IMR-90 (cell line): ENCODE measurements at regions not wholly inside any gene's neighbourhood (a gene's known extent, or its start where the extent isn't known, plus 50 kb on each side); places are given as distances from the start of the nearest gene placed in this dataset.

Source experiments
- ATAC-seq: fragments of 200-7000 bp; cut with Tn5 transposase; 2 replicates; pipeline ENCODE4 v1.9.1; 2020; ENCODE audit warnings: low read depth, mild to moderate bottlenecking, moderate library complexity
- BruUV-seq: library from RNA; stranded (reverse); fragments of 400-500 nt; replicated peaks from 2 replicates; lab custom pipeline; 2021; lab: Mats Ljungman, UMichigan
- CTCF ChIA-PET: fragments of 300-600 bp; formaldehyde crosslinking; extraction: SDS; loops from one replicate; lab custom pipeline; 2021; ENCODE audit warnings: antibody characterized with exemption; lab: Yijun Ruan, JAX
- POLR2A ChIA-PET: fragments of 300-600 bp; sonication (Branson Sonifier 250); formaldehyde crosslinking; loops from one replicate; lab custom pipeline; 2022; ENCODE audit warnings: antibody characterized with exemption; ENCODE audit not compliant: unreplicated experiment; lab: Charles Lee
- DNase-seq: peaks from one replicate; pipeline ENCODE4 v3.0.0; 2013
- H2AFZ ChIP-seq: replicated peaks from 2 replicates; pipeline ENCODE3; 2013; ENCODE audit warnings: low read length, mild to moderate bottlenecking; ENCODE audit not compliant: poor library complexity
- H2AK5ac ChIP-seq: 2 replicates; pipeline ENCODE4 v1.6.1; 2013; ENCODE audit warnings: low read depth, low read length, inconsistent platforms
- H2AK9ac ChIP-seq: replicated peaks from 2 replicates; pipeline ENCODE3; 2013; ENCODE audit warnings: mild to moderate bottlenecking, low read depth, low read length, moderate library complexity; ENCODE audit not compliant: poor library complexity
- H2BK120ac ChIP-seq: 2 replicates; pipeline ENCODE4 v1.6.1; 2013; ENCODE audit warnings: low read depth, low read length, inconsistent platforms
- H2BK15ac ChIP-seq: 3 replicates; pipeline ENCODE4 v1.6.1; 2013; ENCODE audit warnings: low read depth, low read length, inconsistent platforms
- H2BK20ac ChIP-seq: 2 replicates; pipeline ENCODE4 v1.6.1; 2013; ENCODE audit warnings: low read depth, mild to moderate bottlenecking, inconsistent platforms, low read length, moderate library complexity
- H2BK5ac ChIP-seq: 2 replicates; pipeline ENCODE4 v1.6.1; 2013; ENCODE audit warnings: mild to moderate bottlenecking, low read depth, low read length, inconsistent platforms; ENCODE audit not compliant: poor library complexity, severe bottlenecking
- H3K14ac ChIP-seq: replicated peaks from 2 replicates; pipeline ENCODE4 v1.6.1; 2013; ENCODE audit warnings: low read depth, low read length, inconsistent platforms
- H3K18ac ChIP-seq: 2 replicates; pipeline ENCODE4 v1.6.1; 2013; ENCODE audit warnings: low read depth, low read length, control low read depth
- H3K23ac ChIP-seq: 2 replicates; pipeline ENCODE4 v1.6.1; 2013; ENCODE audit warnings: low read depth, low read length, inconsistent platforms
- H3K27ac ChIP-seq: 2 replicates; pipeline ENCODE4 v1.5.1; 2013; ENCODE audit warnings: mild to moderate bottlenecking, control low read depth, low read length; ENCODE audit not compliant: insufficient read depth
- H3K27me3 ChIP-seq: 2 replicates; pipeline ENCODE4 v1.6.1; 2013; ENCODE audit warnings: low read length; ENCODE audit not compliant: control insufficient read depth, insufficient read depth
- H3K36me3 ChIP-seq: 2 replicates; pipeline ENCODE4 v1.6.1; 2013; ENCODE audit warnings: low read length, mixed read lengths; ENCODE audit not compliant: control insufficient read depth, insufficient read depth
- H3K4ac ChIP-seq: 2 replicates; pipeline ENCODE4 v1.6.1; 2013; ENCODE audit warnings: low read depth, low read length, inconsistent platforms
- H3K4me1 ChIP-seq: 2 replicates; pipeline ENCODE4 v1.6.1; 2013; ENCODE audit warnings: low read length, mixed read lengths; ENCODE audit not compliant: control insufficient read depth, insufficient read depth
- H3K4me2 ChIP-seq: 2 replicates; pipeline ENCODE4 v1.6.1; 2013; ENCODE audit warnings: low read depth, mild to moderate bottlenecking, control low read depth, low read length, moderate library complexity
- H3K4me3 ChIP-seq: 2 replicates; pipeline ENCODE4 v1.5.1; 2013; ENCODE audit warnings: low read depth, mild to moderate bottlenecking, control low read depth, low read length, moderate library complexity; ENCODE audit not compliant: insufficient read depth
- H3K56ac ChIP-seq: 2 replicates; pipeline ENCODE4 v1.6.1; 2013; ENCODE audit warnings: low read length, inconsistent platforms; ENCODE audit not compliant: insufficient read depth; ENCODE audit errors: extremely low read depth
- H3K79me1 ChIP-seq, 2 experiments: 2 replicates each; pipeline ENCODE4 v1.6.1; 2013; ENCODE audit warnings: low read length in 2 of 2, inconsistent platforms in 1 of 2, low read depth in 1 of 2
- H3K9ac ChIP-seq: 2 replicates; pipeline ENCODE4 v1.6.1; 2013; ENCODE audit warnings: low read depth, low read length, control low read depth
- H3K9me1 ChIP-seq: 2 replicates; pipeline ENCODE4 v1.6.1; 2013; ENCODE audit warnings: low read length, inconsistent platforms; ENCODE audit not compliant: insufficient read depth
- H3K9me3 ChIP-seq: 2 replicates; pipeline ENCODE4 v1.6.1; 2013; ENCODE audit warnings: low read length; ENCODE audit not compliant: control insufficient read depth, insufficient read depth
- H4K20me1 ChIP-seq: 2 replicates; pipeline ENCODE4 v1.6.1; 2013; ENCODE audit warnings: low read length, inconsistent platforms; ENCODE audit not compliant: insufficient read depth
- H4K5ac ChIP-seq: 2 replicates; pipeline ENCODE4 v1.6.1; 2013; ENCODE audit warnings: mild to moderate bottlenecking, low read depth, low read length, control low read depth
- H4K8ac ChIP-seq, 2 experiments: 2 replicates each; pipeline ENCODE4 v1.6.1; 2013; ENCODE audit warnings: low read depth in 2 of 2, low read length in 2 of 2, control low read depth in 1 of 2, inconsistent platforms in 1 of 2
- H4K91ac ChIP-seq: 2 replicates; pipeline ENCODE4 v1.6.1; 2013; ENCODE audit warnings: low read depth, low read length, inconsistent platforms; ENCODE audit not compliant: insufficient read depth
- FOS ChIP-seq: fragments of 150-350 bp; IDR thresholded peaks from 2 replicates; pipeline ENCODE4 v1.6.1; 2016; ENCODE audit warnings: low read depth, low read length
- MAFK ChIP-seq: IDR thresholded peaks from 2 replicates; pipeline ENCODE4 v1.6.1; 2012; ENCODE audit warnings: low read depth, low read length, improper control_type of control experiment
- MAZ ChIP-seq: IDR thresholded peaks from 2 replicates; pipeline ENCODE4 v1.6.1; 2012; ENCODE audit warnings: low read depth, mild to moderate bottlenecking, low read length, improper control_type of control experiment, moderate library complexity, borderline replicate concordance
- MXI1 ChIP-seq: IDR thresholded peaks from 2 replicates; pipeline ENCODE4 v1.6.1; 2012; ENCODE audit warnings: low read depth, mild to moderate bottlenecking, low read length, moderate library complexity, borderline replicate concordance
- RCOR1 ChIP-seq: IDR thresholded peaks from 2 replicates; pipeline ENCODE4 v1.6.1; 2012; ENCODE audit warnings: mild to moderate bottlenecking, low read length, improper control_type of control experiment; ENCODE audit not compliant: insufficient replicate concordance
- USF2 ChIP-seq: fragments of 150-350 bp; IDR thresholded peaks from 2 replicates; pipeline ENCODE4 v1.6.1; 2017; ENCODE audit warnings: mild to moderate bottlenecking, antibody characterized with exemption, low read length, low read depth
- WGBS, 2 experiments: methylation state at CpG; one replicate each; pipeline versions ENCODE4 v1.1.5 to v1.1.7; 2013; ENCODE audit warnings: missing lambda C conversion rate in 2 of 2; ENCODE audit not compliant: insufficient read length in 1 of 2; ENCODE audit errors: extremely low coverage in 2 of 2; 5-methylcytosine and 5-hydroxymethylcytosine counted together
- dilution Hi-C: fragments of 300-500 bp; cut with HindIII; formaldehyde crosslinking; loops from one replicate; pipeline ENCODE4 v1.14.3; 2018; ENCODE audit warnings: low sequenced_read_pairs; ENCODE audit not compliant: unreplicated experiment
- in situ Hi-C: fragments of 300-500 bp; cut with MboI; formaldehyde crosslinking; loops from 3 replicates; pipeline ENCODE4 v1.14.3; 2019; ENCODE audit warnings: low sequenced_read_pairs, inconsistent platforms, mixed read lengths
- intact Hi-C: fragments of 100-400 bp; cut with micrococcal nuclease; formaldehyde crosslinking; loops from 2 replicates; pipeline ENCODE4 v1.10.0; 2022

- no CpG with 5 or more reads among the region's 2 CpGs for WGBS, 2 experiments
- H3K4me3 ChIP-seq, result no peak overlapping the region
- H4K5ac ChIP-seq, result no peak overlapping the region
- no peak overlapping the region for H3K9ac ChIP-seq
- no peak overlapping the region for H3K23ac ChIP-seq
- no peak overlapping the region for H3K56ac ChIP-seq
- ChIA-PET POLR2A (no interaction called here), CTCF (no interaction called here)
- TF ChIP-seq MAFK, result no peak
- no peak for TF ChIP-seq USF2
- no peak for TF ChIP-seq RCOR1
- no peak for TF ChIP-seq MAZ
- no peak for TF ChIP-seq MXI1
- no peak for TF ChIP-seq FOS
- H2BK15ac ChIP-seq, result no peak overlapping the region
- no peaks in the 10 kb centered on the region for H4K20me1 ChIP-seq
- in situ Hi-C loops, result no loop called here
- H3K14ac ChIP-seq, result no peak overlapping the region
- ATAC-seq, result no peak
- no peak overlapping the region for H4K91ac ChIP-seq
- no peak overlapping the region for H3K27ac ChIP-seq
- intact Hi-C loops, result no loop called here
- no peak overlapping the region for H3K4ac ChIP-seq
- no peaks in the 10 kb centered on the region for H3K9me1 ChIP-seq
- H3K18ac ChIP-seq, result no peak overlapping the region
- no TSS peak for BruUV-seq
- no peak overlapping the region for H2AK9ac ChIP-seq
- H3K9me3 ChIP-seq, result no peaks in the 10 kb centered on the region
- H3K36me3 ChIP-seq, result no peaks in the 10 kb centered on the region
- H4K8ac ChIP-seq, result no peak overlapping the region
- H2BK5ac ChIP-seq, result no peak overlapping the region
- no peak overlapping the region for H2AK5ac ChIP-seq
- H2BK20ac ChIP-seq, result no peak overlapping the region
- H2BK120ac ChIP-seq, result no peak overlapping the region
- no peaks in the 10 kb centered on the region for H3K79me1 ChIP-seq
- no peak overlapping the region for H3K4me2 ChIP-seq
- no peaks in the 10 kb centered on the region for H3K4me1 ChIP-seq
- H3K27me3 ChIP-seq, result no peaks in the 10 kb centered on the region
- no peak overlapping the region for H2AFZ ChIP-seq
- no peak for DNase-seq
- dilution Hi-C loops, result no loop called here
Observed at GRCh38 chr1:70818401-70818800, 229.2 kb downstream of the PTGER3 start.
